Left lung (tissue), 4 donors: ENCODE measurements at regions not wholly inside any gene's neighbourhood (a gene's known extent, or its start where the extent isn't known, plus 50 kb on each side); places are given as distances from the start of the nearest gene placed in this dataset.

Experiments
- ATAC-seq: fragments of 200-7000 bp; cut with Tn5 transposase; one replicate; pipeline ENCODE4 v1.9.1; 2020; ENCODE audit warnings: moderate library complexity
- DNase-seq, 4 donors: peaks; one replicate each; pipeline ENCODE4 v3.0.0-alpha.2; 2013 to 2020
- H3K27ac ChIP-seq, 2 donors: fragments of 200-600 bp; sonication (generic) in 1 of 2; one replicate each; pipeline versions ENCODE4 v1.5.0 to v1.8.0; 2020 to 2021
- H3K27me3 ChIP-seq, 2 donors: fragments of 200-600 bp; sonication (generic) in 1 of 2; one replicate each; pipeline versions ENCODE4 v1.5.0 to v1.8.0; 2020 to 2021
- H3K36me3 ChIP-seq, 2 donors: fragments of 200-600 bp; sonication (generic) in 1 of 2; one replicate each; pipeline versions ENCODE4 v1.5.0 to v1.8.0; 2020 to 2021
- H3K4me1 ChIP-seq, 2 donors: fragments of 200-600 bp; one replicate each; pipeline ENCODE4 v1.8.0; 2021
- H3K4me3 ChIP-seq, 2 donors: fragments of 200-600 bp; sonication (generic) in 1 of 2; one replicate each; pipeline versions ENCODE4 v1.5.0 to v1.8.0; 2020 to 2021; ENCODE audit warnings: mild to moderate bottlenecking in 1 of 2
- H3K9me3 ChIP-seq, 2 donors: fragments of 200-600 bp; sonication (generic) in 1 of 2; one replicate each; pipeline versions ENCODE4 v1.5.0 to v1.8.0; 2020 to 2021
- CTCF ChIP-seq, 2 donors: fragments of 200-600 bp; sonication (generic) in 1 of 2; IDR thresholded peaks; one replicate each; pipeline versions ENCODE4 v1.5.0 to v1.8.0; 2021; ENCODE audit warnings: antibody characterized with exemption in 2 of 2
- intact Hi-C, 2 donors: fragments of 100-400 bp; cut with DNase I; formaldehyde crosslinking; loops; one replicate each; pipeline versions ENCODE4 v1.11.2 to v1.14.2; 2022
- donor health status: DM: no; HTN: yes; CAD: no.
- donor health status: DM: no; HTN: no; CAD: no.

- H3K4me3 ChIP-seq = no peak overlapping the region
- H3K36me3 ChIP-seq = no peaks in the 10 kb centered on the region
- intact Hi-C loops = no loop called here
- no peak for ATAC-seq
- no peaks in the 10 kb centered on the region for H3K9me3 ChIP-seq
- H3K27me3 ChIP-seq = no peaks in the 10 kb centered on the region
- H3K27ac ChIP-seq = no peak overlapping the region
- TF ChIP-seq CTCF (IDR thresholded peaks at IDR 0.05) = no peak
- DNase-seq = no peak
- no peaks in the 10 kb centered on the region for H3K4me1 ChIP-seq
Observed at GRCh38 chr2:16191431-16192200, 251.3 kb downstream of the MYCN start.

GRCh38 chr2:16190446-16191270, 250.3 kb downstream of the MYCN start:
- intact Hi-C loops = no loop called here
- no peak for TF ChIP-seq CTCF (IDR thresholded peaks at IDR 0.05)
- H3K4me1 ChIP-seq = no peaks in the 10 kb centered on the region
- H3K27ac ChIP-seq = no peak overlapping the region
- ATAC-seq (no peak), DNase-seq (no peak)
- no peaks in the 10 kb centered on the region for H3K36me3 ChIP-seq
- no peaks in the 10 kb centered on the region for H3K9me3 ChIP-seq
- no peak overlapping the region for H3K4me3 ChIP-seq
- H3K27me3 ChIP-seq = no peaks in the 10 kb centered on the region

GRCh38 chr2:16189836-16190160, 249.4 kb downstream of the MYCN start:
- intact Hi-C loops = no loop called here
- H3K27ac ChIP-seq = no peak overlapping the region

GRCh38 chr2:16189029-16189835, 248.9 kb downstream of the MYCN start:
- Histone ChIP-seq H3K4me1 (no peaks in the 10 kb centered on the region), H3K4me3 (no peak overlapping the region), H3K27me3 (no peaks in the 10 kb centered on the region), H3K27ac (no peak overlapping the region), H3K9me3 (no peaks in the 10 kb centered on the region), H3K36me3 (no peaks in the 10 kb centered on the region)
- DNase-seq (no peak), ATAC-seq (no peak)
- no peak for TF ChIP-seq CTCF (IDR thresholded peaks at IDR 0.05)
- intact Hi-C loops = no loop called here

More at GRCh38 chr2:16189836-16190160, 249.4 kb downstream of the MYCN start:
- H3K27me3 ChIP-seq = no peaks in the 10 kb centered on the region
- TF ChIP-seq CTCF (IDR thresholded peaks at IDR 0.05) = no peak
- H3K4me1 ChIP-seq = no peaks in the 10 kb centered on the region
- no peaks in the 10 kb centered on the region for H3K9me3 ChIP-seq
- DNase-seq (no peak), ATAC-seq (no peak)
- no peaks in the 10 kb centered on the region for H3K36me3 ChIP-seq
- no peak overlapping the region for H3K4me3 ChIP-seq
